SW480 (cell line): ENCODE measurements at regions not wholly inside any gene's neighbourhood (a gene's known extent, or its start where the extent isn't known, plus 50 kb on each side); places are given as distances from the start of the nearest gene placed in this dataset.
A peak's percentile ranks its signal among the peaks of the same experiment; 100 is the strongest.
"Not testable (repeated sequence)": the region's sequence is repeated elsewhere in the genome, so short reads cannot be mapped to it uniquely, and the experiment has no call there.

Experiments used
- DNase-seq: peaks from one replicate; pipeline ENCODE4 v3.0.0-alpha.2; 2016; ENCODE audit warnings: low spot score

GRCh38 chr3:177457204-177457603, 259.9 kb upstream of the TBL1XR1 start:
- not testable (repeated sequence) for DNase-seq

- no peak for DNase-seq
Observed at GRCh38 chr3:177459401-177459800, 262.1 kb upstream of the TBL1XR1 start.

GRCh38 chr3:177460047-177460446, 262.8 kb upstream of the TBL1XR1 start:
- DNase-seq, result no peak

- DNase-seq, result no peak
Observed at GRCh38 chr3:177461765-177462164, 264.5 kb upstream of the TBL1XR1 start.

GRCh38 chr3:177463341-177463740, 266.1 kb upstream of the TBL1XR1 start:
- not testable (repeated sequence) for DNase-seq

DNA sequence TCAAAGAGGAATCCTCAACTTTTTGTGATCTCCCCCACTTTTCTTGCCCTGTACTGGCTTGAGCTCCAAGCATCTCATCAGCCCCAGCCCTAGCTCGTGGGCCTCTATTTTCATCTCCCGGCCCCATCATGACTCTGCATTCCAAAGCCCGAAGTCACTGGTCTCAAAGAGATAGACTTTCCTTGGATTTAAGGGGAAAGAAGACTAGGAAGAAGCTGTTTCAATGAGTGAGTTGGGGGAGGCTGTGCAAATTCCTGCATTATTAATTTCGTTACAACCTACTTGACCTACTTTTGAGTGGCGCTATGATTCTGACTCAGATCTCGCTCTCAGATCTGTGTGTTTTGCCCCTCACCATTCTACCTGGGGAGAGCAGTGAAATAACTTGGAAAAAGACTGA, 266.6 kb upstream of the TBL1XR1 start:
- no peak for DNase-seq

- no peak for DNase-seq
Observed at GRCh38 chr3:177464392-177465256, 267.3 kb upstream of the TBL1XR1 start.

DNA sequence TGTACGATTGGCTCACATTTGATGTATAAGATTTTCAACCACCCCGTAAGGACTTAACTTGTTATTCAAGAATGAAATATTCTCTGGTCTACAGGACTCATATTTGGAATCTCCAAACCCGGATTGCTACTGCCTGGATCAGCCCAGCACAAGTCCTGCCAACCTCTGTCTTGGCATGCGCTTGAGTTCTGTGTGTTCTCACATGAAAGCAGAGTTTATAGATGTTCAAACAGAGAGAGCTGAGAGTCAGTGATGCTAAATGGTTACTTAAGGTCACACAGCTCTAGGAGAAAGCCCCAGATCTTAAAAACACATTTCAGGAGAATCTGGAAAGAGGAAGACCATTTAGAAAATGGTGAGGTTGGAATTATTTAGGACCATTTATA, 268.0 kb upstream of the TBL1XR1 start:
- DNase-seq, result no peak

DNA sequence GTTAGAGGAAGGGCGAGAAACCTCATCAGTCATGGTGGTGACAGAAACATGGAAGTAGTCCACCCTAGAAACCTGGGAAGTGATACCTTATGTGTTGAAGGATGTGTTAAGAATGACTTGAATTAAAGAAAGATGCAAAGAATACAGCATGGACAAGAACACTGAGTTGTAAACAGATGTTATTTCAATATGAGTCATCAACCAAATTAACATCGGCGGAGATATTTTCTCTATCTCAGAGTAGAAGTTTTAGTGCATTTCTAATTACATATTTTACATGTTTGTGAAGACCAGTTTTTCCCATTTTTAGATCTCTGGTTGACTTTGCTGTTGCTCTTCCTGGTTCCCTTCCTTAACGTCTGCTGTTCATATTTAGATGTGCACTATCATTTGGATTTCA, 268.8 kb upstream of the TBL1XR1 start:
- DNase-seq, result no peak

DNA sequence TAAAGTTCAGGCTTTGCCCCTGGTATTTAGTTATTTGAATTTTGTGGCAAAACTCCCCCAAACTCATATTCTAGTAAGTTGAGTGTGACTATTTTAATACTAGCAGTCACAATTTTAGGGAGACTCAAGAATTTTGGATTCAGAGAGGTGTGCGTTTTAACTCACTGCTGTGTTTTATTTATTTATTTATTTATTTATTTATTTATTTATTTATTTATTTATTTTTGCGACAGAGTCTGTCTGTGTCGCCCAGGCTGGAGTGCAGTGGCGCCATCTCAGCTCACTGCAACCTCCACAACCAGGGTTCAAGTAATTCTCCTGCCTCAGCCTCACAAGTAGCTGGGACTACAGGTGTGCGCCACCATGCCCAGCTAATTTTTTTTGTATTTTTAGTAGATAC, 269.3 kb upstream of the TBL1XR1 start:
- not testable (repeated sequence) for DNase-seq

- no peak for DNase-seq
Observed at GRCh38 chr3:177467247-177467985, 270.1 kb upstream of the TBL1XR1 start.

DNA sequence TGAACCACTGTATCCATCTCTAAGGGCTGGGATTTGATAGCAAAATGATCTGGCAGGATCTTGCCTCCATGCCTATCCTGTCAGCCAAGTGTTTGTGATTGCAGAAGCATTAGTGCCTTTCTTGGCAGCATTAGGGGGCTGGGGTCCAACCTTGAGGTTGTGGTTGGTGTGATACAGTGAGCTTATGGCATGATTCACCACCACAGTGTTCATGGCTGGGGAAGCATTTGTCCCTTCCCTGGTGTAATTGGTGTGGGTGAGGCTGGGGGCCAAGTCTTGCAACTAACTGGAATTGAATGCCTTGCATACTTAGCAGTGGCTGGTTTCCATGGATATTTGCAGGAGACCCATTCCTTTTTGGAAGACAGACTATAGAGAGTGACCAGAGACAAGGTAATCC, 271.0 kb upstream of the TBL1XR1 start:
- no peak for DNase-seq

DNA sequence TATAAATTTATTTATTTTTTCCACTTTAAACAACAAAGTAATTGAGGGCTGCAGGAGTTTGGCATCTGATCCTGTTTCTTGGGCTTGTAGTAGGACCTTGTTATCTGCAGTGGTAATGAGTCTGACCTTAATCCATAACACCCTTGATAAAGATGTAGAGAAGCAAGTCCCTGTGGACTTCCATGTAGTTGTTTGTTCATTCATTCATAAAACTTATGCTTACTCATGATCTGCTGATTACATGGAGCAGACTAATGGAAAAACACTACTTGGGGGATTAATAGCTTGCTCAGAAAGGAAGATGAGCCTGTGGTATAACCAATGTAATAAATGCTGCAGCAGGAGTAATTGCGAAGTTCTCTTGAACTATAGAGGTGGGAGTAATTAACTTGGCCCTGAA, 271.5 kb upstream of the TBL1XR1 start:
- no peak for DNase-seq

GRCh38 chr3:177469216-177469615, 271.9 kb upstream of the TBL1XR1 start:
- no peak for DNase-seq

DNA sequence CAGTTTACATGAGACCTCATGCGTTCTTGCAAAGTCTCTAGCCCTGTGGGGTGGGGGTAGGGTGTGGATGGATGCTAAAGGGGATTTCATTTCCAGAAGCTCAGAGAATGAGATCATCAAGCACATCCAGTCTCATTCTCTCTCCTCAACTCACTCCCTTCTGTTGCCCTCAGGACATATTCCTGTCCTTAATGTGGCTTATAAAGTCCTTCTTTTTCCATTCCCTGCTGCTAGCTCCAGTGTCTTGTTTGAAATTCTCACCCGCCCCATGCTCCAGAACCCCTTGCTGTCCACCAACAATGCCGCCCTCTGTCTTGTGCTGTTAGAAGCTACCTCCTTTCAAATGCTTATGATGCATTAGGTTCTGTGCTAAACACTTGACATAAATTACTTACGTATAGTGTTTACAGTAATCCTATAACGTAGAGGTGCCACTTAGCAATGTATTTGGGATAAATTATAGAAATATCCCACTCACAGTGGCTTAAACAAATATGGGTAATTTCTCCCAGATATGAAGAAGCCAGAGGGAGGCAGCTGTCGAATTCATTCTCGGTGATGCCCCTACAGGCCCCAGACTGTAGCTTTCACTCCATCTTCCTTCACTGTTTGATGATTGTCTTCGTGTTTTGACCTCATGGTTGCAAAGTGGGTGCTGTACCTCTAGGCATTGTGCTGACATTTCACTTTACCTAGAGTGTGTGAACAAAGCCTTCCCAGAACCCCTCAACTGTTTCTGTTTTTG, 273.1 kb upstream of the TBL1XR1 start:
- DNase-seq, result no peak

DNA sequence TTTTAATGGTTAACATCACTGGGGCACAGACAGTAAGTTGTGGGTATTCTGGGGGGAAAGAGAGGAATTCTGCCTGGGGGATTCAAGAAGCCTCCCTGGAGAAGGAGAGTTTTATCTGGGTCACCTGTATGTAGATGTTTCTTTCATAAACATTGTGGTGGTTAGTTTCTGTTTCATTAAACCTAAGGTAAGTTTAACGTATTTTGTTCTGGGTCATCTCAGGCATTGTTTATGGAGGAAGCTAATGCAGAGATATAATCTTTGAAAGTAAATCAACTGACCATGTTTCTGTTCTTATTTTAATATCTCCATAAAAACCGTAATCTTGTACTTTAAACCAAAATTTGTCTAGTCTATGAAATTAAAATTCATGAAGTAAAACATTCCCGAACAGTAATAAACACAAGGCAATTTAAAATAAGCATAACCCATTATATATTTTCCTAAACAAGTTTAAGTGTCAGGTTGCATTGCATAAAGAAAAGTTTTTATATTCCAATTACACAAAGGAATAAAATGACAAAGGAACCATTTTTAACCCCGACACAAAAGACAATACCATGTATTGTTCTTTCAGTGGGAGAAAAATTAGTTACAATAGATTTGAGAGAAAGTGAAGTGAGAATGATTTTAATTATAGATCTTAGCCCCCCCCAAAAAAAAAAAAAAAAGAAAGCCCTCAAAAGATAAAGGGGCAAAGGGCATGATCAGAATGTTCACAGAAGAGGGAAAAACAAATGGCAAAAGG, 274.6 kb upstream of the TBL1XR1 start:
- DNase-seq, result no peak

- DNase-seq, result no peak
Observed at GRCh38 chr3:177473184-177473583, 275.9 kb upstream of the TBL1XR1 start.

GRCh38 chr3:177473903-177474302, 276.6 kb upstream of the TBL1XR1 start:
- DNase-seq, result no peak

DNA sequence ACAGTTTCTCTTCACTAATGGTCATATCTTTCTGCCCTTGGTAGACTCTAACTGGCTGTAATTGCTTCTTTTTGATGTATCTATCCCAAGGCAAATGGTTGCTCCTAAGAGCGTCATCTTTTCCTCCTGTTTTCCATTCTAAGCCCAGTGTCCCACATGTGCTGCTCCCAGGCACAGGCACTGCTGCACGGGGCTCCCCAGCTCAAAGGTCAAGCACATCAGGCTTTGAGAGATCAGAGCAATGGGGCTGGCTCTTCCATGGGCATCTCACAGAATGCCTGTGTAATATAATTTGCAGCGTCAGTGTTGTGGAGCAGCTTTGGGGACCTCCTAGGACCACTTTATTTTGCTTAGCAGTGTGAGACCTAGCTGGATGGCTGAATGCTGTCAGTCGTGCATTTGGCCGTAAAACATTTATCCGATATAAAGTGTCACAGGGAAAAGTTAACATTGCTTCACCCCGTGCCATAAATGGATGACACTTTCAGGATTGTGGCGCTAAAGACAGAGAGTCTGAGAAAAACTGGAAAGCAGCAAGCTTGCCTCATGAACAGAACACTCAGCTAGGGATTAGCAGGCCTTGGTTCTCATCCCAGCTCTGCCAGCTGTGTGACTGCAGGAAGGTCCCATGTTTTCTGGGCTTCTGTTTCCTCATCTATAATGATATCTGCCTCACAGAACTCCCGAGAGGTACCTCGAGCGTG, 277.5 kb upstream of the TBL1XR1 start:
- DNase-seq, result no peak

DNA sequence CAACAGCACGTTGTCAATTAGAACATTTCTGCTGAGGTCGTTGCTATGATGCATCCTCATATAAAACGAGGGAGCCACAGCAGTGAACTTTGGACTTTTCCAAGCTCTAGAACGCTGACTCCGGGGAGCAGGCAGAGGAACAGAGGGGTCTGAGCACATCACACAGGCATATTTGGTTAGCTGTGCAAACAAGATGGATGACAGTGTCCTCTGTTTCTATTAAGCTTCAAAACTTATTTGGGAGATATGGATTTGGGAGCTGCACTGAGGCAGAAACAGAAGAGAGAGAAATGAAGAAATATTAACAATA, 278.0 kb upstream of the TBL1XR1 start:
- peak; percentile 64 for DNase-seq

DNA sequence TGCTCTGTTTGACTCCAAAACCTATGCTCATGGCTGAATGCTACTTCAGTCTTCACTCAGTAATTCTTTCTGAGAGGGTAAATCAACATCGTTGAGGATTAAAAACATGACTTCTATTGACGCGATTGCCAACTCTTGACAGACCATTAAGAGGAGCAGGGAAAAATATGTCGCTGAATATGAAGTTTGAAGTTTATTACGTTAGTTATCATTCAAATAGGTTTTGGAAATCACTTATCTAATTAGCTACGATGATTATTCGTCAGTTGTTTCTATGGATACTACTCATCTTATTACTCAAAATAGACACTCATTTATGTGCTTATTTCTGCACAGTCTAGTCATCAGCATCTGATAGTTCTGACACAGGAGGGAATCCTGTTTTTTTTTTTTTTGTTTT, 279.2 kb upstream of the TBL1XR1 start:
- no peak for DNase-seq
